Endodermal cell (in vitro differentiated cells): ENCODE measurements at regions not wholly inside any gene's neighbourhood (a gene's known extent, or its start where the extent isn't known, plus 50 kb on each side); places are given as distances from the start of the nearest gene placed in this dataset.
"Not testable (repeated sequence)": the region's sequence is repeated elsewhere in the genome, so short reads cannot be mapped to it uniquely, and the experiment has no call there.

ENCODE experiments used
- DNase-seq: peaks from one replicate; pipeline ENCODE4 v3.0.0-alpha.2; 2017
- H3K27ac ChIP-seq: 2 replicates; pipeline ENCODE4 v1.5.1; 2013; ENCODE audit warnings: mild to moderate bottlenecking, low read depth, low read length, moderate library complexity
- H3K27me3 ChIP-seq: 2 replicates; pipeline ENCODE4 v1.6.1; 2013; ENCODE audit warnings: mild to moderate bottlenecking, low read length, moderate library complexity; ENCODE audit not compliant: insufficient read depth, control insufficient read depth, poor library complexity, severe bottlenecking
- H3K36me3 ChIP-seq: 2 replicates; pipeline ENCODE4 v1.7.0; 2013; ENCODE audit warnings: mild to moderate bottlenecking, low read length, moderate library complexity; ENCODE audit not compliant: control insufficient read depth, insufficient read depth
- H3K4me1 ChIP-seq: one replicate; pipeline ENCODE4 v1.7.0; 2013; ENCODE audit warnings: low read length; ENCODE audit not compliant: control insufficient read depth, insufficient read depth
- H3K4me3 ChIP-seq: 2 replicates; pipeline ENCODE4 v1.5.1; 2013; ENCODE audit warnings: mild to moderate bottlenecking, low read length, moderate library complexity
- H3K9ac ChIP-seq: 2 replicates; pipeline ENCODE4 v1.6.1; 2013; ENCODE audit warnings: mild to moderate bottlenecking, low read length, moderate library complexity; ENCODE audit not compliant: poor library complexity, severe bottlenecking; ENCODE audit errors: extremely low read depth
- H3K9me3 ChIP-seq: 2 replicates; pipeline ENCODE4 v1.6.1; 2013; ENCODE audit warnings: mild to moderate bottlenecking, low read length, moderate library complexity; ENCODE audit not compliant: control insufficient read depth
- H3K27ac Mint-ChIP-seq: 2 replicates; pipeline ENCODE4 v1.8.0; 2020; ENCODE audit warnings: mixed read lengths
- H3K27me3 Mint-ChIP-seq: 2 replicates; pipeline ENCODE4 v1.8.0; 2021; ENCODE audit warnings: mild to moderate bottlenecking, mixed read lengths; ENCODE audit not compliant: insufficient read depth
- H3K36me3 Mint-ChIP-seq: 2 replicates; pipeline ENCODE4 v1.8.0; 2020; ENCODE audit warnings: low read depth, mixed read lengths
- H3K4me1 Mint-ChIP-seq: 2 replicates; pipeline ENCODE4 v1.8.0; 2020; ENCODE audit warnings: mixed read lengths
- H3K4me3 Mint-ChIP-seq: 2 replicates; pipeline ENCODE4 v1.8.0; 2020; ENCODE audit warnings: mild to moderate bottlenecking, moderate library complexity, mixed read lengths
- H3K9me3 Mint-ChIP-seq: 2 replicates; pipeline ENCODE4 v1.8.0; 2020; ENCODE audit warnings: mild to moderate bottlenecking, mixed read lengths
- WGBS, 2 experiments: methylation state at CpG; one replicate each; pipeline versions ENCODE4 v1.1.5 to v1.1.7; 2013; ENCODE audit warnings: missing lambda C conversion rate in 2 of 2, mixed read lengths in 1 of 2; ENCODE audit not compliant: insufficient coverage in 1 of 2, insufficient read length in 1 of 2; 5-methylcytosine and 5-hydroxymethylcytosine counted together
- TF ChIP-seq, protein P1 (sequence below): fragments of 200-600 bp; sonication (generic); conservative IDR thresholded peaks from 2 replicates; pipeline ENCODE4 v1.5.0; 2021; ENCODE audit warnings: antibody characterized with exemption, mild to moderate bottlenecking

DNA sequence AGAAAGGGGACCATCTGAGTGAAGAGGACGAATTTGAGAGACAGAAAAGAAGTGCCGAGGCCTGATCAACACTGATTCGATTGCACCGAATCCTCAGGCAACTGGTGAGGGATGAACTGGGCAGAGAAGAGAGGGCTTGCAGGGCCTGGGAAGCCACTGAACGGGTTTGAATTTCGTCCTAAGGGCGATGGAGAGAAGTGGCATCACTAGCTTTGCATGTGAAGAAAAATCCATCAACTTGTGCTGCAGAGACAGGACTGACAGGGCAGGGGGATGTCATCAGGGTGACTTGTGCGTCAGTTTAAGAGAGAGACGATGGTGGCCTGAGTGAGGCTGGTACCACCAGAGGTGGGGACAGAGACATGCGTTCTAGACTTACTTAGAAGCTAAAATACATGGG, 73.7 kb upstream of the SLC22A23 start:
- Histone ChIP-seq H3K4me1 (peaks cover 12% of the 10 kb centered on the region), H3K9me3 (no peaks in the 10 kb centered on the region), H3K4me3 (no peak overlapping the region), H3K27me3 (no peaks in the 10 kb centered on the region), H3K36me3 (no peaks in the 10 kb centered on the region), H3K27ac (no peak overlapping the region), H3K9ac (no peak overlapping the region)
- H3K27ac Mint-ChIP-seq, result no peak overlapping the region
- H3K9me3 Mint-ChIP-seq, result peaks cover 1% of the 10 kb centered on the region
- 87 to 92% methylated on average over 8 to 10 of the region's 10 CpGs for WGBS, 2 experiments
- peaks cover 13% of the 10 kb centered on the region for H3K4me1 Mint-ChIP-seq
- peaks cover 17% of the 10 kb centered on the region for H3K27me3 Mint-ChIP-seq
- TF ChIP-seq, protein P1, sequence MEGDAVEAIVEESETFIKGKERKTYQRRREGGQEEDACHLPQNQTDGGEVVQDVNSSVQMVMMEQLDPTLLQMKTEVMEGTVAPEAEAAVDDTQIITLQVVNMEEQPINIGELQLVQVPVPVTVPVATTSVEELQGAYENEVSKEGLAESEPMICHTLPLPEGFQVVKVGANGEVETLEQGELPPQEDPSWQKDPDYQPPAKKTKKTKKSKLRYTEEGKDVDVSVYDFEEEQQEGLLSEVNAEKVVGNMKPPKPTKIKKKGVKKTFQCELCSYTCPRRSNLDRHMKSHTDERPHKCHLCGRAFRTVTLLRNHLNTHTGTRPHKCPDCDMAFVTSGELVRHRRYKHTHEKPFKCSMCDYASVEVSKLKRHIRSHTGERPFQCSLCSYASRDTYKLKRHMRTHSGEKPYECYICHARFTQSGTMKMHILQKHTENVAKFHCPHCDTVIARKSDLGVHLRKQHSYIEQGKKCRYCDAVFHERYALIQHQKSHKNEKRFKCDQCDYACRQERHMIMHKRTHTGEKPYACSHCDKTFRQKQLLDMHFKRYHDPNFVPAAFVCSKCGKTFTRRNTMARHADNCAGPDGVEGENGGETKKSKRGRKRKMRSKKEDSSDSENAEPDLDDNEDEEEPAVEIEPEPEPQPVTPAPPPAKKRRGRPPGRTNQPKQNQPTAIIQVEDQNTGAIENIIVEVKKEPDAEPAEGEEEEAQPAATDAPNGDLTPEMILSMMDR, result no peak
- DNase-seq, result no peak
- no peak overlapping the region for H3K4me3 Mint-ChIP-seq
- no peaks in the 10 kb centered on the region for H3K36me3 Mint-ChIP-seq

DNA sequence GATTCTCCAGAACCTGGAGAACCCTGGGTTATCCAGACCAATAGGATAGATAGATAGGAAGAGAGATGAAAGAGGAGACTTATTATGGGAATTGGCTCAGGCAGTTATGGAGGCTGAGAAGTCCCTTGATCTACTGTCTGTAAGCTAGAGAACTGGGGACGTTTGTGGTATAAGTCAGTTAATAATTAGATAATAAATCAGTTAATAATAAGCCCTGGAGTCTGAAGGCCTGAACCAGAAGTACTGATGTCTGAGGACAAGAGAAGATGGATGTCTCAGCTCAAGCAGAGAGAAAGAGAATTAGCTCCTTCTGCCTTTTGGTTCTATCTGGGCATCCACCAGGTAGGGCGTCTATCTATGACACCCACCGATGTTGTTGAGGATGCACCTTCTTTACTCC, 72.9 kb upstream of the SLC22A23 start:
- TF ChIP-seq, protein P1, result no peak
- H3K27me3 Mint-ChIP-seq, result peaks cover 14% of the 10 kb centered on the region
- H3K36me3 Mint-ChIP-seq, result no peaks in the 10 kb centered on the region
- no peak overlapping the region for H3K27ac ChIP-seq
- no peak overlapping the region for H3K4me3 Mint-ChIP-seq
- H3K27me3 ChIP-seq, result no peaks in the 10 kb centered on the region
- H3K36me3 ChIP-seq, result no peaks in the 10 kb centered on the region
- H3K9me3 ChIP-seq, result no peaks in the 10 kb centered on the region
- peaks cover 12% of the 10 kb centered on the region for H3K4me1 ChIP-seq
- no peak overlapping the region for H3K4me3 ChIP-seq
- no peak overlapping the region for H3K27ac Mint-ChIP-seq
- peaks cover 13% of the 10 kb centered on the region for H3K4me1 Mint-ChIP-seq
- peaks cover under 1% of the 10 kb centered on the region for H3K9me3 Mint-ChIP-seq
- H3K9ac ChIP-seq, result no peak overlapping the region
- WGBS, 2 experiments, result 85 to 90% methylated on average over 2 to 3 of the region's 3 CpGs
- DNase-seq, result no peak

DNA sequence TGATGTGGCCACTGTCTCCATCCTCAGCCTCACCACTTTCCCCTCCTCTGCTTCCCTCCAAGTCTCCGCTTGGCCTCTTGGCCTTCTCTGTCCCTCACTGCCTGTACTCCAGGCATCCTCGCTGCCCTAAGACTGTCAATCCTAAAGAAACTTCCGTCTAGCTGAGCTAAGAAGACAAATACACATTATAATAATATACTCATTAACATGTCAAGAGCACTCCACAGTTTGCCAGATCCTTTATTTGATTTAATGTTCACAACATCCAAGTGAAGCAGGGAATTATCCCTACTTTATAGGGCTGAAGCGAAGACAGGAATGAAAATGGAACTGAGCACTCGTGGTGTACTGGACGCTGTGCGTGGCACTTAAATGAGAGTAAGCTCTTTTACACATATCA, 72.4 kb upstream of the SLC22A23 start:
- H3K9ac ChIP-seq, result no peak overlapping the region
- WGBS, 2 experiments, result 96 to 97% methylated on average over 6 to 7 of the region's 7 CpGs
- H3K27ac ChIP-seq, result no peak overlapping the region
- Mint-ChIP-seq H3K4me3 (no peak overlapping the region), H3K27me3 (peaks cover 14% of the 10 kb centered on the region), H3K27ac (no peak overlapping the region), H3K9me3 (no peaks in the 10 kb centered on the region), H3K36me3 (no peaks in the 10 kb centered on the region), H3K4me1 (peaks cover 13% of the 10 kb centered on the region)
- TF ChIP-seq, protein P1, result no peak
- no peak for DNase-seq
- H3K27me3 ChIP-seq, result no peaks in the 10 kb centered on the region
- H3K9me3 ChIP-seq, result no peaks in the 10 kb centered on the region
- no peak overlapping the region for H3K4me3 ChIP-seq
- no peaks in the 10 kb centered on the region for H3K36me3 ChIP-seq
- H3K4me1 ChIP-seq, result peaks cover 12% of the 10 kb centered on the region

DNA sequence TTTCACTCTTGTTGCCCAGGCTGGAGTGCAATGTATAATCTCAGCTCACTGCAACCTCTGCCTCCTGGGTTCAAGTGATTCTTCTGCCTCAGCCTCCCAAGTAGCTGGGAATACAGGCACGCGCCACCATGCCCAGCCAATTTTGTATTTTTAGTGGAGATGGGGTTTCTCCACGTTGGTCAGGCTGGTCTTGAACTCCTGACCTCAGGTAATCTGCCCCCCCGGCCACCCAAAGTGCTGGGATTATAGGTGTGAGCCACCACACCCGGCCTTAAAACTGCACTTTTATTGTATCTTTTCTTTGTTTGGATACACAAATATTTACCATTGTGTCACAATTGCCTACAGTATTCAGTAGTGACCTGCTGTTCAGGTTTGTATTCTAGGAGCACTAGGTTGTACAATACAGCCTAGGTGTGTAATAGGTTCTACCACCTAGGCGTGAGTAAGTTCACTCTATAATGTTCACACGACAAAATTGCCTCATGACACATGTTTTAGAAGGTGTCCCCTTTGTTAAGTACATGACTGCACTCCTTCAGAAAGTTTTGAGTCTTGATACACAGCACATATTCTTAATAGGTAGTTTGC, 71.3 kb upstream of the SLC22A23 start:
- DNase-seq, H3K36me3 Mint-ChIP-seq, H3K9me3 Mint-ChIP-seq, H3K4me3 ChIP-seq, H3K27me3 ChIP-seq, H3K36me3 ChIP-seq, H3K9me3 ChIP-seq, H3K9ac ChIP-seq, H3K4me3 Mint-ChIP-seq, H3K27ac ChIP-seq, H3K27ac Mint-ChIP-seq: not testable (repeated sequence)
- H3K27me3 Mint-ChIP-seq, result peaks cover 14% of the 10 kb centered on the region
- 93% methylated on average over 2 to 7 of the region's 7 CpGs for WGBS, 2 experiments
- peaks cover 12% of the 10 kb centered on the region for H3K4me1 ChIP-seq
- peaks cover 15% of the 10 kb centered on the region for H3K4me1 Mint-ChIP-seq
